SJSA1 (cell line): ENCODE measurements at regions not wholly inside any gene's neighbourhood (a gene's known extent, or its start where the extent isn't known, plus 50 kb on each side); places are given as distances from the start of the nearest gene placed in this dataset.

Source experiments
- DNase-seq, 2 experiments: peaks; one replicate each; pipeline ENCODE4 v3.0.0-alpha.2; 2015 to 2020; ENCODE audit warnings: low spot score in 2 of 2, low read depth in 1 of 2
- H3K27ac ChIP-seq: fragments of 250-450 bp; sonication (Bioruptor Pico); 2 replicates; pipeline ENCODE4 v1.5.1; 2020; ENCODE audit warnings: mild to moderate bottlenecking, moderate library complexity
- H3K27me3 ChIP-seq: fragments of 250-450 bp; sonication (Bioruptor Pico); replicated peaks from 2 replicates; pipeline ENCODE4 v1.5.1; 2020; ENCODE audit warnings: mild to moderate bottlenecking, moderate library complexity
- H3K36me3 ChIP-seq: fragments of 250-450 bp; sonication (Bioruptor Pico); 2 replicates; pipeline ENCODE4 v1.5.1; 2020; ENCODE audit warnings: mild to moderate bottlenecking
- H3K4me1 ChIP-seq: fragments of 250-450 bp; sonication (Bioruptor Pico); replicated peaks from 2 replicates; pipeline ENCODE4 v1.6.1; 2021; ENCODE audit warnings: mild to moderate bottlenecking
- H3K4me3 ChIP-seq: fragments of 250-450 bp; sonication (Bioruptor Pico); 2 replicates; pipeline ENCODE4 v1.5.1; 2020; ENCODE audit warnings: mild to moderate bottlenecking
- H3K9me3 ChIP-seq: fragments of 250-450 bp; sonication (Bioruptor Pico); replicated peaks from 2 replicates; pipeline ENCODE4 v1.5.1; 2020; ENCODE audit warnings: mild to moderate bottlenecking

- Histone ChIP-seq H3K4me1 (peaks cover 17% of the 10 kb centered on the region), H3K27me3 (peaks cover 15% of the 10 kb centered on the region), H3K9me3 (peaks cover 7% of the 10 kb centered on the region; the same call in 1 of the 2 replicates), H3K36me3 (no peaks in the 10 kb centered on the region), H3K27ac (no peak overlapping the region), H3K4me3 (no peak overlapping the region)
- DNase-seq: no peak
Observed at GRCh38 chr1:29868096-29868495, 631.8 kb downstream of the PTPRU start.

- Histone ChIP-seq H3K4me1 (peaks cover 12% of the 10 kb centered on the region), H3K4me3 (no peak overlapping the region), H3K9me3 (peaks cover 12% of the 10 kb centered on the region; the same call in 1 of the 2 replicates), H3K36me3 (no peaks in the 10 kb centered on the region), H3K27ac (no peak overlapping the region), H3K27me3 (peaks cover 12% of the 10 kb centered on the region; the same call in 1 of the 2 replicates)
- DNase-seq: no peak
Observed at GRCh38 chr1:29865051-29865450, 628.7 kb downstream of the PTPRU start.

DNA sequence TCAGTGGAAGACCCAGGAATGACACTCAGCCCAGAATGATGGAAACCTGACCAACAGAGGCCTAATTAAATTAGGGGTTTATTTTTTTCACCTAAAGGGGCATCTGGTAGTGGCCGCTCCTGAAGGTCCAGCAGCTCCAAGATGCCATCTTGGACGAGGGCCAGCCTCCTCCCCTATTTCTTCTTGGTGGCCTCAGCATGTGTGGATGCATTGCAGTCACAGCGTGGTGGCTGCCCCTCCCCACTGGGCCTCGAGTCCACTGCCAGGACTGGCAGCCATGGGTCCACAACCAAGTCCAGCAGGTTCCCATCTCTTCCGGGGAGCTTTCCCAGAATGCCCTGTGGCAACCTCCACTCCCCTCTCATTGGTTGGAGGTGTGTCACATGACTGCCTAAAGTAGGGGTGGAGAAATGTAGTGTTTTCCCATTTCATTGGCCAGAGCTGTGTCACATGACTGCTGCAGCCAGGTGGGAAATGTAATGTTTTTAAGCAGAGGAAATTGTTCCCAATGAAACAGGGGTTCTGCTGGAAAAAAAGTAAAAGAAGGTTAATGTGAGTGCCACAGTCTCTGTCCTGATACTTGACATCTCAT, 628.2 kb downstream of the PTPRU start:
- H3K27me3 ChIP-seq: peaks cover 8% of the 10 kb centered on the region; the same call in 1 of the 2 replicates
- peaks cover 14% of the 10 kb centered on the region for H3K4me1 ChIP-seq
- H3K4me3 ChIP-seq: no peak overlapping the region
- H3K36me3 ChIP-seq: no peaks in the 10 kb centered on the region
- H3K9me3 ChIP-seq: peaks cover 9% of the 10 kb centered on the region; the same call in 1 of the 2 replicates
- no peak for DNase-seq
- no peak overlapping the region for H3K27ac ChIP-seq

- no peaks in the 10 kb centered on the region for H3K36me3 ChIP-seq
Observed at GRCh38 chr1:29861922-29862321, 625.6 kb downstream of the PTPRU start.

DNA sequence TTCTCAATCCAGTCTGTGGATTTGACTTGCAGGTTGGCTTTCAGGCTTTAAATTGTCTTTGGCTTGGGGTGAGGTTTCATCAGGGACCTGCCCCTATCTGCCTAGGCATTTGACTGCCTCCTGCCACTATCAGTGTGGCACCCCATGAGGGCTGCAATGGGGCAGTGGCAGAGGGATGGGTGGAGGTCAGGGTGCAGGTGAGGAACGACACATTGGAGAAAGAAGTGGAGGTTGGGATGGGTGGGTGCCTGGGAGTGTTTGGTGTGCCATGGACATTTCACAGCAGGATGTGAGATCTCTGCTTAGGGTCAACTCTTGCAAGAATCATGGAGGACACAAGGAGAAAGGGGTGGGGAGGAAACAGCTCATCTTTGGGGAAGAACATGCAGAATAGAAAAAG, 625.1 kb downstream of the PTPRU start:
- DNase-seq: no peak
- Histone ChIP-seq H3K27me3 (0 out of 2 replicates have a peak, but pooled peaks cover 2% of the 10 kb centered on the region), H3K4me1 (peaks cover 45% of the 10 kb centered on the region), H3K4me3 (no peak overlapping the region), H3K36me3 (no peaks in the 10 kb centered on the region), H3K27ac (no peak overlapping the region), H3K9me3 (peaks cover 9% of the 10 kb centered on the region; the same call in 1 of the 2 replicates)

More at GRCh38 chr1:29861922-29862321, 625.6 kb downstream of the PTPRU start:
- Histone ChIP-seq H3K4me3 (no peak overlapping the region), H3K27ac (no peak overlapping the region), H3K27me3 (0 out of 2 replicates have a peak, but pooled peaks cover 5% of the 10 kb centered on the region), H3K9me3 (peaks cover 9% of the 10 kb centered on the region; the same call in 1 of the 2 replicates), H3K4me1 (peaks cover 40% of the 10 kb centered on the region)
- DNase-seq: no peak

- Histone ChIP-seq H3K4me1 (peaks cover 47% of the 10 kb centered on the region), H3K27me3 (no peaks in the 10 kb centered on the region), H3K4me3 (no peak overlapping the region), H3K9me3 (peaks cover 9% of the 10 kb centered on the region; the same call in 1 of the 2 replicates), H3K27ac (no peak overlapping the region), H3K36me3 (no peaks in the 10 kb centered on the region)
- no peak for DNase-seq
Observed at GRCh38 chr1:29860681-29861080, 624.4 kb downstream of the PTPRU start.

GRCh38 chr1:29860056-29860455, 623.7 kb downstream of the PTPRU start:
- no peak for DNase-seq
- Histone ChIP-seq H3K4me1 (peaks cover 50% of the 10 kb centered on the region), H3K9me3 (peaks cover 9% of the 10 kb centered on the region; the same call in 1 of the 2 replicates), H3K27me3 (no peaks in the 10 kb centered on the region), H3K4me3 (no peak overlapping the region), H3K27ac (no peak overlapping the region), H3K36me3 (no peaks in the 10 kb centered on the region)

GRCh38 chr1:29859126-29859525, 622.8 kb downstream of the PTPRU start:
- H3K27ac ChIP-seq: peak overlapping the region; percentile 44
- no peak for DNase-seq
- H3K36me3 ChIP-seq: no peaks in the 10 kb centered on the region
- H3K4me3 ChIP-seq: no peak overlapping the region
- H3K27me3 ChIP-seq: no peaks in the 10 kb centered on the region
- H3K4me1 ChIP-seq: peaks cover 56% of the 10 kb centered on the region
- H3K9me3 ChIP-seq: peaks cover 9% of the 10 kb centered on the region; the same call in 1 of the 2 replicates

DNA sequence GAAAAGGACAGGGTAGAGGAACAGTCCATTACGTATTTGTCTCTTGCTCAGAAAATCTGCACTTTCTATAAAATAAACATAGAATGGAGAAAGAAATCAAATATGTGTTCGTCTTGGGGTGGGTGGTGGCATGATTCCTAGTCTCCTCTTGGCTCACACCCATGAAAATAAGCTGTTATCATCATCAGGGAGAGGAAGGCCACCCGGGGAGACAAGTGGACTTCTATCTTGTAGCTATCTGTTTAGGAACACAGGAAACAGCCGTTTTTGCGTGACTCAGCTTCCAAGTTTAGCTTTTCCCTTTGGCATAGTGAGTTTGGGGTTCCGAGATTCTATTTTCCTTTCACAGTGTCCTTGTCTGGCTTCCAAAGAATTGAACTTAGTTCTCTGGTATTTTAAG, 622.3 kb downstream of the PTPRU start:
- peak overlapping the region; percentile 44 for H3K27ac ChIP-seq
- no peaks in the 10 kb centered on the region for H3K36me3 ChIP-seq
- H3K9me3 ChIP-seq: peaks cover 9% of the 10 kb centered on the region; the same call in 1 of the 2 replicates
- H3K4me1 ChIP-seq: peaks cover 56% of the 10 kb centered on the region
- H3K27me3 ChIP-seq: no peaks in the 10 kb centered on the region
- peak; percentile 77 to 83 for DNase-seq
- H3K4me3 ChIP-seq: no peak overlapping the region

DNA sequence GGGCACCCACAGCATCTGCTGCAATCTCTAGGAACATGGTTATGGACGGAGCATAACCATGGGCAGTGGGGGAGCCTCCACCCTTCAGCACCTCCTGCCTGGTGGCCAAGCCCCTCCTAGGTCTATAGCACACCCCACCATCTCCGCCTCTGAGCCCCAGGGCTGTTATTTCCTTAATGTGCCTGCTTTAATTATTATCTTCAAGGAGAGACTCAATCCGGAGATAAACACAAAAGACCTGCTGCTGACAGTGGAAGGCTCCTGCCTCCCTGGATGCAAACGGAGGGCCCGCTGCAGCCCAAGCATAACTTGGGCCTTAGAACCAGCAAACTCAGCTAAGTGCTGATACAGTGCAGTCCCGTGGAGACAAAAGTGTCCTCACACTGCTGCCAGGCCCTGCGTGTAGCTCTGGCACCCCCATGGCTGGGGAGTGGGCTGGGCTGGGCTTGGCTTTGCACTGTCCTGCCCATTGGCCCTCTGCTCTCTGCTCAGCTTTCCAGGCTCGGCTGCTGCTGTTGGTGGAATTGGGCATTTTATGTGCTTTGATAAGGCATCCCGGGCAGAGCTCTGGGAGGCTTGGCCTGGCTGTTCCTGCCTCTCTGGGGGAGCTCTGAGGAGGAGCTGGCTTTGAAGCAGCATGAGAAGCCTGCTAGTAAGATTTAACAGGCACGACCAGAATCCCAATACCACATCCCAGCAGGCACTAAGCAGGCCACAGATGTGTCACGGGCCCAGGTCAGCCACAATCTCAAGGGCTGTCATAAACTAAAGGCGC, 620.2 kb downstream of the PTPRU start:
- Histone ChIP-seq H3K9me3 (peaks cover 7% of the 10 kb centered on the region; the same call in 1 of the 2 replicates), H3K4me1 (peaks cover 56% of the 10 kb centered on the region), H3K27me3 (no peaks in the 10 kb centered on the region), H3K4me3 (no peak overlapping the region), H3K36me3 (no peaks in the 10 kb centered on the region), H3K27ac (no peak overlapping the region)
- DNase-seq: no peak

DNA sequence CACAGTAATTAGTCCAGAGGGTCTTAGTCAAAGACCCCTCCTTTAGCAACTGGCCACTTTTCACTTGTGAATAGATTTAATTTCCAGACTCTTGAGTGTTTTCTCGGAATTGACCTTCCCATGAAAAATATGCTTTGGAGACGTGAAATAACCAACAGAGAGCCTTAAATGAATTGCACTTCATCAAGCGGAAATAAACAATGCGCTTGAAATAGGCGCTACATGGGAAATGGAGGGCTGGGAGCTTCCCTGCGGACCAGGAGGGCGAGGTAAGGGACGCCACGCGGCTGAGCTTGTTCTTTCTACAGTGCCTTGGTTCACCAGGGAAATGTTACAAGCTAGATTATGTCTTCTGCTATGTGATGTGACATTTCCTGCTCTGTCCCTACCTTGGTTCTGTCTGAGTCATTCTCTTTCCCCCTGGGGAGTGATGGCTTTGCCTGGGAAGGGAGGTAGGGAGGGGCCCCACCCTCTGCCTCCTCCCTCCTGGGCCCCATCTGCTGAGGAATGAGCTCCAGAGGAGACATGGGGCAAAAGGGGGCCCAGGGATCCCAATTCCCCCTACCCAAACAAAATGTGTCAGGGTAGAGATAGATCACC, 619.3 kb downstream of the PTPRU start:
- Histone ChIP-seq H3K36me3 (no peaks in the 10 kb centered on the region), H3K4me3 (no peak overlapping the region), H3K27ac (no peak overlapping the region), H3K9me3 (peaks cover under 1% of the 10 kb centered on the region; the same call in 1 of the 2 replicates), H3K4me1 (peaks cover 56% of the 10 kb centered on the region), H3K27me3 (no peaks in the 10 kb centered on the region)
- DNase-seq: no peak

DNA sequence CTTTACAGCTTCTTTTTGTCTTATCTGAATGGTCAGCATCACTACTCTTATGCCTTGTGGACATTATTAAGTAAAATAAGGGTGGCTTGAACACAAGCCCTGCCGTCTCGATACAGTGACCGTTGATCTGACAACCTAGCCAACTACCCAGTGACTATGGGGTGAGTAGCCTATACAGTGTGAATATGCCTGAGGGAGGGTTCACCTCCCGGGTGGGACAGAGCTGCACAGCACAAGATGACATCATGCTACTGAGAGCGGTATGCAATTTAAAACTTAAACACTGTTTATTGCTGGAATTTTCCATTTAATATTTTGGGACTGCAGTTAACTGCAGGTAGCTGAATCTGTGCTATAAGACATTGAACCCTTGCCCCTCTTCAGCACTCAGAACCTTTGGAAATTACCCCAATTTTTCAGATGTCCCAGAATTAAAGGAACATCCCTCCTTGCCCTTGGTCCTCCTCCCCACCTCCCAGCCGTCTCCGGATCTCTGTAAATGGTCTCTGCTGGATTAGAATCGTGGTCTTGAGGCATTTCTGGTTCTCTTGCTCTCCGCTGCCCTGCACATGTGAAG, 618.5 kb downstream of the PTPRU start:
- Histone ChIP-seq H3K4me3 (no peak overlapping the region), H3K27me3 (0 out of 2 replicates have a peak, but pooled peaks cover 4% of the 10 kb centered on the region), H3K4me1 (peaks cover 56% of the 10 kb centered on the region), H3K9me3 (no peaks in the 10 kb centered on the region), H3K27ac (no peak overlapping the region), H3K36me3 (no peaks in the 10 kb centered on the region)
- no peak for DNase-seq

DNA sequence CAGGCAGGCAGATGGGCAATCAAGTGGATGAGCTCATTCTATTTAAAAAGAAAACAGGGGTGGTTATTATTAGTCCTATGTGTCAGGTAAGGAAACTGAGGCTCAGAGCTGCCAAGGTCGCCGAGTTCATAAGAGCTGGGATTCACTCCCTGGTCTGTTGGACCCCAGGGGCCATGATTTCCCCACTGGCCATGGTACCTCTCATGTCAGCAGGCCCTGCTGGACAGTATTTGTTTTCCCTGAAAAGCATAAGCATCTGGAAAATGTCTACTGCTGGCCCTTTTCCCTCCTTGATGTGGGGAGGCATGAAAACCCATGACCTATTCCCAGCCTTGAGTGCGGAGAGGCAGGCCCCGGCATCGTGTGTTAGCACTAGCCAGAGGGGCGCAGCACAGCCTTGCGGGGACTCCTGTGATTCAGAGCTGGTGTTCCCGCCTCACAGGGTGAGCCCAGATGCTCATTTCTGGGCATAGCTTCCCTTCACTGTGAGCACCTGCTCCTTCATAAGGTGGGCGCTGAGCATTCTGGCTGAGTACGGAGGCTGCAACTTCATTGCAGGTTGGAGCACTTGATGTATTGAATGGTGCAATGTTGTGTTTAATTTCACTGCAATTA, 617.5 kb downstream of the PTPRU start:
- Histone ChIP-seq H3K4me1 (peaks cover 47% of the 10 kb centered on the region), H3K27ac (no peak overlapping the region), H3K27me3 (0 out of 2 replicates have a peak, but pooled peaks cover 6% of the 10 kb centered on the region), H3K36me3 (no peaks in the 10 kb centered on the region), H3K4me3 (no peak overlapping the region), H3K9me3 (no peaks in the 10 kb centered on the region)
- no peak for DNase-seq
